ENCODE measurements at regions not wholly inside any gene's neighbourhood (a gene's known extent, or its start where the extent isn't known, plus 50 kb on each side); places are given as distances from the start of the nearest gene placed in this dataset.

GRCh38 chr4:46684041-46684440 lies 225.0 kb downstream of the COX7B2 start:
- DNase-seq (ENCODE audit: low spot score) = no peak

GRCh38 chr4:46676364-46676763 lies 232.7 kb downstream of the COX7B2 start:
- no peak for DNase-seq (ENCODE audit: low spot score)

- no peak for DNase-seq (ENCODE audit: low spot score)
Measured at GRCh38 chr4:46674326-46674725, 234.7 kb downstream of the COX7B2 start.

GRCh38 chr4:46667790-46668189 lies 241.3 kb downstream of the COX7B2 start:
- DNase-seq (ENCODE audit: low spot score) = no peak

- DNase-seq (ENCODE audit: low spot score) = peak; percentile 47
Measured at GRCh38 chr4:46656071-46656470, 253.0 kb downstream of the COX7B2 start.

GRCh38 chr4:46653842-46654241 lies 255.2 kb downstream of the COX7B2 start:
- no peak for DNase-seq (ENCODE audit: low spot score)

GRCh38 chr4:46649390-46649789 lies 259.5 kb upstream of the GABRA2 start:
- DNase-seq (ENCODE audit: low spot score) = no peak

GRCh38 chr4:46648088-46648744 lies 258.3 kb upstream of the GABRA2 start:
- DNase-seq (ENCODE audit: low spot score) = peak; percentile 46

- DNase-seq (ENCODE audit: low spot score) = no peak
Measured at GRCh38 chr4:46645126-46645525, 255.2 kb upstream of the GABRA2 start.
